GM20000 (cell line): ENCODE measurements at regions not wholly inside any gene's neighbourhood (a gene's known extent, or its start where the extent isn't known, plus 50 kb on each side); places are given as distances from the start of the nearest gene placed in this dataset.

Experiments used
- DNase-seq: peaks from one replicate; pipeline ENCODE4 v3.0.0; 2012; ENCODE audit warnings: low spot score
- TF ChIP-seq, protein P1 (sequence below): IDR thresholded peaks from 2 replicates; pipeline ENCODE4 v1.5.1; 2012; ENCODE audit warnings: mild to moderate bottlenecking, control low read depth; ENCODE audit errors: extremely low read depth, missing control alignments

DNA sequence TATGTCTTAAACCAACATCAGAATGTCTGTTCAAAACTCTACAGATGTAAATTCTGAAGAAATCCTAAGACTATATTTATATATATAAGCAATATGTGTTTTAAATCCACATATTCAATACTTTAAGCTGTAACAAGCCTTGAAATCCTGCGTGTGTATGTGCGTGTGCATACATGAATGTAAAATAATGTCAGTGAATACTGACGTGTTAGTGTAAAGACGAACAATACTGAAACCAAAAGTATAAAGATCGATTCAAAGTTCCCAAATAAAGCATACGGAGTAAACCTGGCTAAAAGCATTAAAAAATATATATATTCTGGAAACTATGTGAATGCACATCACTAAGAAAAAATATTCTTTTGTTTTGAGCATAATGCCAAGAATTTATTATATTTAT is 668.6 kb upstream of the NCAM2 start:
- no peak for DNase-seq
- TF ChIP-seq, protein P1, sequence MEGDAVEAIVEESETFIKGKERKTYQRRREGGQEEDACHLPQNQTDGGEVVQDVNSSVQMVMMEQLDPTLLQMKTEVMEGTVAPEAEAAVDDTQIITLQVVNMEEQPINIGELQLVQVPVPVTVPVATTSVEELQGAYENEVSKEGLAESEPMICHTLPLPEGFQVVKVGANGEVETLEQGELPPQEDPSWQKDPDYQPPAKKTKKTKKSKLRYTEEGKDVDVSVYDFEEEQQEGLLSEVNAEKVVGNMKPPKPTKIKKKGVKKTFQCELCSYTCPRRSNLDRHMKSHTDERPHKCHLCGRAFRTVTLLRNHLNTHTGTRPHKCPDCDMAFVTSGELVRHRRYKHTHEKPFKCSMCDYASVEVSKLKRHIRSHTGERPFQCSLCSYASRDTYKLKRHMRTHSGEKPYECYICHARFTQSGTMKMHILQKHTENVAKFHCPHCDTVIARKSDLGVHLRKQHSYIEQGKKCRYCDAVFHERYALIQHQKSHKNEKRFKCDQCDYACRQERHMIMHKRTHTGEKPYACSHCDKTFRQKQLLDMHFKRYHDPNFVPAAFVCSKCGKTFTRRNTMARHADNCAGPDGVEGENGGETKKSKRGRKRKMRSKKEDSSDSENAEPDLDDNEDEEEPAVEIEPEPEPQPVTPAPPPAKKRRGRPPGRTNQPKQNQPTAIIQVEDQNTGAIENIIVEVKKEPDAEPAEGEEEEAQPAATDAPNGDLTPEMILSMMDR, result no peak

DNA sequence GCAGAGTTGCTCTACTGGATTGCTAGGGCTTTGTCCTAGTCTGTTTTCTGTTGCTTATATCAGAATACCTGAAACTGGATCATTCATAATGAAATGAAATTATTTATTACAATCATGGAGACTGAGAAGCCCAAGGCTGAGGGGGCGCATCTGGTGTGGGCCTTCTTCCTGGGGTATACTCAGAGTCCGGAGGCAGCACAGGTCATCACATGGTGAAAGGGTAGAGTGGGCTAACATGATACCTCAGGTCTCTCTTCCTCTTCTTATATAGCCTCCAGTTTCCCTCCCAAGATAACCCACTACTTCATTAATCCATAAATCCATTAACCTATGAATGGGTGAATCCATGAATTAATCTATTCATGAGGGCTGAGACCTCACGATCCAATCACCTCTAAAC is 667.6 kb upstream of the NCAM2 start:
- no peak for DNase-seq
- TF ChIP-seq, protein P1, result no peak

DNA sequence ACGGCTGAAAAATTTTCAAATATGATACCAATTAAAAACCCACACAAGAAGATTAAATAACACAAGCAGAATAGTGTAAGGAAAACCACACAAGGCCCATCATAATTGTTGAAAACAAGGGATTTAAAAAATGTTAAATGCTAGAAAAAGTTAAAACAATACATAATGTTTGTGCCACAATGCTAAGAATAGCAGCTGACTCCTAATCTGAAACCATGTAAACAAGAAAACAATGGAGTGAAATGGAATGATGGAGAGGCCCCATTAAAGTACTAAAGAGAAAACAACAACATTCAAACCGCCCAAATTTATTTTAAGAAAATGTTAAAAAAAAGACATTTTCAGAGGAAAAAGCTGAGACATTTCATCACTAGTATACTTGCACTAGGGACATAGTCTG is 663.6 kb upstream of the NCAM2 start:
- no peak for DNase-seq
- TF ChIP-seq, protein P1, result no peak

DNA sequence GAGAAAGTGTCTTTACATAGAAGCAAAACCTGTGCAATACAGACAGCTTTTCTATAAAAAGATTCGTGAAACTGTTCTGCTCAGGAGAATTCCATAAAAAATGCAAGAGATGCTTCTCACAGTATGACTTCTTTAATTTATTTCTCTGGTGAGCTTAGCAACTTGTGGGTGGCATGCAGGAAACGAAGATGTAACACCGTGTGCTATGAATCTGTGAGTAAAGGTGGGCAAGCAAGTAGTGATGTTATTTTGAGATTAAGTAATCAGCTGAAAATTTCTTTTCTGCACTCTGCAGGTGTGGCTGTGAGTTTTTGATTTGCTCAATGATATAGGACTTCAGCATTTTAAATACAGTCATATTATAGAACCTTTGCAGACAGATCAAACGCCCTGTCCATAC is 656.8 kb upstream of the NCAM2 start:
- TF ChIP-seq, protein P1, result no peak
- no peak for DNase-seq

DNA sequence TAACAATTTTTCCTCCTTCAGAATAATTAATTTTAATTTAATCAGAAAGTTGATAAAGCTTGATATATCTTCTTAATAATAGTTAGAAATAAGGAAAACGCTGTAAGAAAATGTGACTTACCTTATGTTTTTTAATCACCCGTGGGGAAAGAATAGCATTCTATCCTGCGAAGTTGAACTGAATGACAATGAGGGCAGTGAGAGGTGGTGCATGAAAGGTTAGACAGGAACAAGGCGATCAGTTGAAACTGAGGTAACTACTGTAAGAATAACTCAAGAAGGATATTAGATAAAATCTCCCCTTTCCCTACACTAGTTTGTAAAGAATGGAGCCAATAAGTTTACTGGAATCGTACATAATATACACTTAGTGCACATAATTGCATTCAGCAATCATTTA is 655.0 kb upstream of the NCAM2 start:
- DNase-seq, result no peak
- TF ChIP-seq, protein P1, result no peak

DNA sequence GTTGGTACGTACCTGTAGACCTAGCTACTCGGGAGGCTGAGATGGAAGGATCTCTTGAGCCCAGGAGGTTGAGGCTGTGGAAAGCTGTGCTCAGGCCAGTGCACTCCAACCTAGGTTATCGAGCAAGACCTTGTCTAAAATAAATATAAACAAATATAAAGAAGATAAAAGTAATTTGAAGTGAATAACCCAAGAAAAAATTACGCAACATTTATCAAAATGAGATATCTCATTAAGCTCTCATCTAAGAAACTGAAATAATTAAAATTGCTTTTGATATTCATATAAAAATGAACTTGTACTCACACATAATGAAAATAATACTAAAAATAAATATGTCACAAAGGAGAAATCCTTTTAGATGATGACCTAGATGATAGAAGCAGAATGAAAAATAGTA is 647.1 kb upstream of the NCAM2 start:
- TF ChIP-seq, protein P1, result no peak
- no peak for DNase-seq

DNA sequence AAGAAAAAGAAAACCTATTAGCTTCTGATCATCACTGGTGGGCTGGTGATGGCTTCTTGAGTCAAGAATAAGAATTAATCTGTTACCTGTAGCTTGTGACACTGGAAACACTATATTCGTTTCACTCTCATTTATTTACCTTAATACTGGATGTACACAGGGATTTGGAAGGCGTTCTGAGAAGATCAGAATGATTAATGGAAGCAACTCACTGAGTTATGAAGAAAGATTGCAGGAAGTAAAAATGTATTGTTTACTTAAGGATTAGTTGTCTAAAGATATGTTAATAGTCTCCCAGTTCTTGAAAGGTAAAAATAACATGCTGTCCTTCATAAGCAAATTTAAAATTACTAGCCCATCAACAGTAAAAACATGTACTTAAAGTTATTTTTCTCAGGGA is 644.9 kb upstream of the NCAM2 start:
- TF ChIP-seq, protein P1, result no peak
- no peak for DNase-seq
